ENCODE measurements at regions not wholly inside any gene's neighbourhood (a gene's known extent, or its start where the extent isn't known, plus 50 kb on each side); places are given as distances from the start of the nearest gene placed in this dataset.

DNA sequence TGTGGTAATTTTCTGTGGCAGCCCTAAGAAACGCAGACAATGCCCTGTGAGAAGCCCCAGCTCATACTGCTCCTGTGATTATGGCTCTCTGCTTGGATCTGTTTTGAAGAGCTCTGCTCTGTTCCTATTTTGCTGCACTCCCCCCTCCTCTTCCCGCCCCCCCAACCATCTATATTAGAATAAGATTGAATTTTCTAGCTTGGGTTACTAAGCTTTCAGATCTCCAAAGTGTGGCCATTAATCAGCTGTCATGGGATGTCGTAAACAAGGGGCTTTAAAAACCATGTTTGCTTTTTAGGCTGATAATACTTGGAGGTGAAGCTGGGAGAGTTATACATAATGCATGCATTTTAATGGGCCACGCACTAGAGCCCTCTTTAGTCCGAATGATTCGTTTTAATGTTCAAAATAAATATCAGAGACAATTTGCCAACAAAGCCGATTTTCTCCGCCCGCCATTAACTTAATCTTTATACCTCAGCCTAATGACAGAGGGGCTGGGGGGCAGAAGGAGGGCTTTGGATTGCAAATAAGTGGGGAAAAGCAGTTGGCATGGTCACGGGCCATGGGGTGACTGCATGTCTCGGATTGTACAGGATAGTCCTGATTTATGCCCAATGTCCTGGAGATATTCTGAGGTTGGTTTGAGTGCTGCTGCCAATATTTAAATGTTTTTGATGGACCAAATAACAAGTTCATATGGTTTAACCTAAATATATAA is 165.5 kb downstream of the RPS24 start:
- TF ChIP-seq CTCF (IDR thresholded peaks at IDR 0.05) (no peak), POLR2A (IDR thresholded peaks at IDR 0.05) (no peak), EP300 (IDR thresholded peaks at IDR 0.05) (no peak)
